Mesothelial cell of epicardium (in vitro differentiated cells): ENCODE measurements at regions not wholly inside any gene's neighbourhood (a gene's known extent, or its start where the extent isn't known, plus 50 kb on each side); places are given as distances from the start of the nearest gene placed in this dataset.
"Not testable (repeated sequence)": the region's sequence is repeated elsewhere in the genome, so short reads cannot be mapped to it uniquely, and the experiment has no call there.

Source experiments
- DNase-seq, 2 experiments: peaks; one replicate each; pipeline ENCODE4 v3.0.0; 2021; ENCODE audit warnings: low spot score in 2 of 2; ENCODE audit not compliant: unreplicated experiment in 2 of 2
- H3K27ac Mint-ChIP-seq: 2 replicates; pipeline ENCODE4 v1.8.0; 2021; ENCODE audit warnings: mixed read lengths
- H3K27me3 Mint-ChIP-seq: 2 replicates; pipeline ENCODE4 v1.8.0; 2021; ENCODE audit warnings: low read depth, mixed read lengths
- H3K36me3 Mint-ChIP-seq: 2 replicates; pipeline ENCODE4 v1.8.0; 2021; ENCODE audit warnings: mixed read lengths
- H3K4me1 Mint-ChIP-seq: 2 replicates; pipeline ENCODE4 v1.8.0; 2021; ENCODE audit warnings: mixed read lengths
- H3K4me3 Mint-ChIP-seq: 2 replicates; pipeline ENCODE4 v1.8.0; 2021; ENCODE audit warnings: mild to moderate bottlenecking, moderate library complexity, mixed read lengths
- H3K9me3 Mint-ChIP-seq: 2 replicates; pipeline ENCODE4 v1.8.0; 2021; ENCODE audit warnings: mixed read lengths
- TF ChIP-seq, protein P1 (sequence below): fragments of 200-600 bp; sonication (generic); IDR thresholded peaks from one replicate; pipeline ENCODE4 v1.5.0; 2021; ENCODE audit warnings: antibody characterized with exemption; ENCODE audit not compliant: unreplicated experiment

DNA sequence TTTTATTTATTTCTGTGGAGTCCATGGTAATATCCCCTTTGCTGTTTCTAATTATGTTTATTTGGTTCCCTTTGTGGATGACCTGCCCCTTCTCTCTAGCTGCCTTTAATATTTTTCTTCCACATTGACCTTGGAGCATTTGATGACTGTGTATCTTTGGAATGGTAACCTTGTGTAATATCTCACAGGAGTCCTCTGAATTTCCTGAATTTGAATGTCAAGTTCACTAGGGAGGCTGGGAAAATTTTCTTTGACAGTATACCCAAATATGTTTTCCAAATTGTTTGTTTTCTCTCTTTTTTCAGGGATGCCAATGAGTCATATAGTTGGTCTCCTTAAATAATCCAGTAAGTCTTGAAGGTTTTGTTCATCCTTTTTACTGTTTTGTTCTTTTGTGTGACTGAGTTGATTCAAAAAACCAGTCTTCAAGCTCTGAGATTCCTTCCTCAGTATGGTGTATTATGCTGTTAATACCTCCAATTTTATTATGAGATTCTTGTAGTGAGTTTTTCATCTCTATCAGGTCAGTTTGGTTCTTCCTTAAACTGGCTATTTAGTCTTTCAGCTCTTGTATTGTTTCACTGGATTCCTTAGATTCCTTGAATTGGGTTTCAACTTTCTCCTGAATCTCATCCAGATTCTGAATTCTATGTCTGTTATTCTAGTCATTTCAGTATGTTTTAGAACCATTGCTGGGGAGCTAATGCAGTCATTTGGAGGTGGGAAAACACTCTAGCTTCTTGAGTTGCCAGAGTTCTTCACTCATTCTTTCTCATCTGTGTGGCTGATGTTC lies 349.0 kb upstream of the TARS1 start:
- H3K27me3 Mint-ChIP-seq, result peaks cover 1% of the 10 kb centered on the region
- no peaks in the 10 kb centered on the region for H3K4me1 Mint-ChIP-seq
- no peaks in the 10 kb centered on the region for H3K36me3 Mint-ChIP-seq
- no peak overlapping the region for H3K4me3 Mint-ChIP-seq
- no peak for DNase-seq
- TF ChIP-seq, protein P1, sequence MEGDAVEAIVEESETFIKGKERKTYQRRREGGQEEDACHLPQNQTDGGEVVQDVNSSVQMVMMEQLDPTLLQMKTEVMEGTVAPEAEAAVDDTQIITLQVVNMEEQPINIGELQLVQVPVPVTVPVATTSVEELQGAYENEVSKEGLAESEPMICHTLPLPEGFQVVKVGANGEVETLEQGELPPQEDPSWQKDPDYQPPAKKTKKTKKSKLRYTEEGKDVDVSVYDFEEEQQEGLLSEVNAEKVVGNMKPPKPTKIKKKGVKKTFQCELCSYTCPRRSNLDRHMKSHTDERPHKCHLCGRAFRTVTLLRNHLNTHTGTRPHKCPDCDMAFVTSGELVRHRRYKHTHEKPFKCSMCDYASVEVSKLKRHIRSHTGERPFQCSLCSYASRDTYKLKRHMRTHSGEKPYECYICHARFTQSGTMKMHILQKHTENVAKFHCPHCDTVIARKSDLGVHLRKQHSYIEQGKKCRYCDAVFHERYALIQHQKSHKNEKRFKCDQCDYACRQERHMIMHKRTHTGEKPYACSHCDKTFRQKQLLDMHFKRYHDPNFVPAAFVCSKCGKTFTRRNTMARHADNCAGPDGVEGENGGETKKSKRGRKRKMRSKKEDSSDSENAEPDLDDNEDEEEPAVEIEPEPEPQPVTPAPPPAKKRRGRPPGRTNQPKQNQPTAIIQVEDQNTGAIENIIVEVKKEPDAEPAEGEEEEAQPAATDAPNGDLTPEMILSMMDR, result no peak
- no peaks in the 10 kb centered on the region for H3K9me3 Mint-ChIP-seq
- no peak overlapping the region for H3K27ac Mint-ChIP-seq

DNA sequence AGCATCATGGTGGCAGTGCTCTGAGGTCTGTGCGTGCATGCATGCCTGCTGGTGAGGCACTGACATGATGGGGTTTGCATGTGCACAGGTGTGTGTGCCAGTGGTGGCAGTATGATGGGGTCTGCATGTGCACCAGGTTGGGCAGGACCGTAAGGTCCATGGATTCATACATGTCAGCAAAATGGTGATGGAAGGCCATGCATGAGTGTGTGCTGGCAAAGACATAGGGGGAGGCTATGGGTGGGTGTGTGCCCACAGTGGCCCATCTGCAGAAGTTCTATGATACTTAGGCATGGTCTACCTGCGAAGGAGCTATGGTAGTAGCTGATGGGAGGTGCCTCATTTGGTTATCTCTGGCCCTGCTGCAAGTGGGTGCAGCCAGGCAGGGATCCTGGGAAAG lies 348.0 kb upstream of the TARS1 start:
- no peak for DNase-seq
- TF ChIP-seq, protein P1, result no peak
- H3K4me1 Mint-ChIP-seq, result no peaks in the 10 kb centered on the region
- H3K27ac Mint-ChIP-seq, result no peak overlapping the region
- no peak overlapping the region for H3K4me3 Mint-ChIP-seq
- peaks cover 1% of the 10 kb centered on the region for H3K27me3 Mint-ChIP-seq
- H3K9me3 Mint-ChIP-seq, result no peaks in the 10 kb centered on the region
- H3K36me3 Mint-ChIP-seq, result no peaks in the 10 kb centered on the region

DNA sequence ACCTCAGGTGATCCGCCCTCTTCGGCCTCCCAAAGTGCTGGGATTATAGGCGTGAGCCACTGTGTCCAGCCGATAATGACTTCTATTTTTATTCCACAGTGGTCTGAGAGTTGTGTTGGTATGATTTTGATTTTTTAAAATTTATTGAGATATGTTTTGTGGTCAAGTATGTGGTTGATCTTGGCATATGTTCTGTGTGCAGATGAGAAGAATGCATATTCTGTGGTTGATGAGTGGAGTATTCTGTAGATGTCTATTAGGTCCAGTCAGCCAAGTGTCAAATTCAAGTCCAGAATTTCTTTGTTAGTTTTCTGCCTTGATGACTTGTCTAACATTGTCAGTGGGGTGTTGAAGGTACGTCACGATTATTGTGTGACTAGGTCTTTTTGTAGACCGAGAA lies 338.2 kb upstream of the TARS1 start:
- Mint-ChIP-seq H3K36me3 (peaks cover 6% of the 10 kb centered on the region), H3K27ac (no peak overlapping the region), H3K27me3 (no peaks in the 10 kb centered on the region), H3K4me1 (no peaks in the 10 kb centered on the region), H3K4me3 (no peak overlapping the region), H3K9me3 (peaks cover 60% of the 10 kb centered on the region)
- TF ChIP-seq, protein P1, result no peak
- no peak for DNase-seq

DNA sequence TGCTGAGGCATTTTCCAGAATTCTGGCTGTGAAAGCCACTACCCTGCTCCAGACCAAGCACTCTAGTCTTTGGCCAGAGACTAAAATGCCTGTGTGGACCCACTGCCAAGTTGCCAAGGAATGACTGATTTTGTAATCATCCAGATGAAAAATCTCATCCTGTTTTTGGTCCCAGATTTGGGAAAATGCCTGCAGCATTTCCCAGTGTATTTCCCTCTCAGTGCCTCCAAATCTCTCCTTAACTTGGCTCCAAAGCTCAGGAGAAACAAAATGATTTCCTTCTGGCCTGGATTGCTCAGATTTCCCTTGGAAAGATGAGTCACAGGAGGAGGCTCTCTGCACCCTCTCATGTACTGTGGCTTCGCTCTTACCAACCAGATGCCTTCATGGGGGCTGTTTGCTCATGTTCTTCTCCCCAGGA lies 335.2 kb upstream of the TARS1 start:
- DNase-seq, result no peak
- peaks cover 6% of the 10 kb centered on the region for H3K36me3 Mint-ChIP-seq
- no peaks in the 10 kb centered on the region for H3K4me1 Mint-ChIP-seq
- H3K27me3 Mint-ChIP-seq, result no peaks in the 10 kb centered on the region
- no peak overlapping the region for H3K4me3 Mint-ChIP-seq
- peaks cover 79% of the 10 kb centered on the region for H3K9me3 Mint-ChIP-seq
- TF ChIP-seq, protein P1, result no peak
- no peak overlapping the region for H3K27ac Mint-ChIP-seq

DNA sequence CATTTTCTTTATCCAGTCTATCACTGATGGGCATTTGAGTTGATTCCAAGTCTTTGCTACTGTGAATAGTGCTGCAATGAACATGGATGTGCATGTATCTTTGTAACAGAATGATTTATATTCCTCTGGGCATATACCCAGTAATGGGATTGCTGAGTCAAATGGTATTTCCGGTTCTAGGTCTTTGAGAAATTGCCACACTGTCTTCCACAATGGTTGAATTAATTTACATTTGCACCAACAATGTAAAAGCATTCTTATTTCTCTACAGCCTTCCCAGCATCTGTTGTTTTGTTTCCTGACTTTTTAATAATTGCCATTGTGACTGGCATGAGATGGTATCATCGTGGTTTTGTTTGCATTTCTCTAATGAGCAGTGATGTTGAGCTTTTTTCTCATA lies 330.3 kb upstream of the TARS1 start:
- peaks cover 77% of the 10 kb centered on the region for H3K9me3 Mint-ChIP-seq
- not testable (repeated sequence) for H3K4me3 Mint-ChIP-seq, H3K36me3 Mint-ChIP-seq, DNase-seq, H3K27ac Mint-ChIP-seq, H3K4me1 Mint-ChIP-seq, H3K27me3 Mint-ChIP-seq

DNA sequence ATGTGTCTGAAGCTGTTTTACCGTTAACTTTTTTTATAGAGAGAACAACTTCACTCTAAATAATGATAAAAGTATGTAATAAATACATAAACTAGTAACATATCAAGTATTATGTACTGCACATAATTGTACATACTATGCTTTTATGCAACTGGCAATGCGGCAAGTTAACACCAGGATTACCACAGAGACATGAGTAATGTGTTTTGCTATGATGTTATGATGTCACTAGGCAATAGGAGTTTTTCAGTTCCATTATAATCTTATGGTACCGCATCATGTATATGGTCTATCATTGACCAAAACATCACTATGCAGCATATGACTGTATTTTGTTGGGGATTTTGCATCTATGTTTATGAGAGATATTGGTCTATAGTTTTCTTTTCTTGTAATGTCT lies 326.4 kb upstream of the TARS1 start:
- peaks cover 56% of the 10 kb centered on the region for H3K9me3 Mint-ChIP-seq
- H3K4me1 Mint-ChIP-seq, result no peaks in the 10 kb centered on the region
- TF ChIP-seq, protein P1, result no peak
- H3K27ac Mint-ChIP-seq, result no peak overlapping the region
- no peaks in the 10 kb centered on the region for H3K36me3 Mint-ChIP-seq
- no peak for DNase-seq
- H3K27me3 Mint-ChIP-seq, result no peaks in the 10 kb centered on the region
- no peak overlapping the region for H3K4me3 Mint-ChIP-seq
